SK-N-SH treated with all-trans-retinoic acid at 6 μM for 48 hours (cell line): ENCODE measurements at regions not wholly inside any gene's neighbourhood (a gene's known extent, or its start where the extent isn't known, plus 50 kb on each side); places are given as distances from the start of the nearest gene placed in this dataset.

ENCODE experiments used
- ARNTL ChIP-seq: fragments of 450-650 bp; formaldehyde crosslinking; IDR thresholded peaks from 2 replicates; pipeline ENCODE4 v1.5.0; 2020; ENCODE audit warnings: low read depth, mild to moderate bottlenecking, moderate library complexity, borderline replicate concordance
- CSDC2 ChIP-seq: fragments of 250-450 bp; sonication (Bioruptor Pico); IDR thresholded peaks from 2 replicates; pipeline ENCODE4 v1.5.0; 2020; ENCODE audit warnings: mild to moderate bottlenecking, moderate library complexity
- GLIS3 ChIP-seq: fragments of 250-450 bp; sonication (Bioruptor Pico); IDR thresholded peaks from 2 replicates; pipeline ENCODE4 v1.5.0; 2020; ENCODE audit warnings: mild to moderate bottlenecking, moderate library complexity
- OSR1 ChIP-seq: fragments of 250-450 bp; sonication (Bioruptor Pico); IDR thresholded peaks from 2 replicates; pipeline ENCODE4 v1.8.0; 2022; ENCODE audit warnings: moderate library complexity, mild to moderate bottlenecking, inconsistent platforms
- POU6F1 ChIP-seq: fragments of 250-450 bp; sonication (Bioruptor Pico); IDR thresholded peaks from 2 replicates; pipeline ENCODE4 v1.8.0; 2021; ENCODE audit warnings: low read depth, mild to moderate bottlenecking, moderate library complexity, borderline replicate concordance
- RARB ChIP-seq: fragments of 250-450 bp; sonication (Bioruptor Pico); IDR thresholded peaks from 2 replicates; pipeline ENCODE4 v1.8.0; 2021; ENCODE audit warnings: mild to moderate bottlenecking, moderate library complexity
- TOX ChIP-seq: fragments of 250-450 bp; sonication (Bioruptor Pico); IDR thresholded peaks from 2 replicates; pipeline ENCODE4 v1.8.0; 2021; ENCODE audit warnings: mild to moderate bottlenecking, moderate library complexity, borderline replicate concordance
- ZFP3 ChIP-seq: fragments of 250-450 bp; sonication (Bioruptor Pico); IDR thresholded peaks from 2 replicates; pipeline ENCODE4 v1.5.0; 2020; ENCODE audit warnings: mild to moderate bottlenecking, moderate library complexity
- ZFP30 ChIP-seq: fragments of 450-650 bp; formaldehyde crosslinking; IDR thresholded peaks from 2 replicates; pipeline ENCODE4 v1.5.0; 2022; ENCODE audit warnings: mild to moderate bottlenecking, moderate library complexity
- ZNF565 ChIP-seq: fragments of 450-650 bp; formaldehyde crosslinking; conservative IDR thresholded peaks from 2 replicates; pipeline ENCODE4 v1.5.0; 2020; ENCODE audit warnings: low read depth, mild to moderate bottlenecking, moderate library complexity
- ZNF70 ChIP-seq: fragments of 450-650 bp; formaldehyde crosslinking; IDR thresholded peaks from 2 replicates; pipeline ENCODE4 v1.5.0; 2020; ENCODE audit warnings: mild to moderate bottlenecking, moderate library complexity

GRCh38 chr17:77466596-77467223 lies 325.9 kb downstream of the SEC14L1 start:
- no peak for TF ChIP-seq ARNTL (CRISPR knock-in tag)
- TF ChIP-seq RARB (CRISPR knock-in tag), result no peak
- TF ChIP-seq ZNF565 (CRISPR knock-in tag), result no peak
- TF ChIP-seq GLIS3 (CRISPR knock-in tag), result no peak
- TF ChIP-seq POU6F1 (CRISPR knock-in tag), result no peak
- no peak for TF ChIP-seq ZFP3
- no peak for TF ChIP-seq TOX (CRISPR knock-in tag)
- TF ChIP-seq ZNF70 (CRISPR knock-in tag), result no peak
- TF ChIP-seq OSR1 (CRISPR knock-in tag), result no peak
- TF ChIP-seq ZFP30 (CRISPR knock-in tag), result no peak
- TF ChIP-seq CSDC2 (CRISPR knock-in tag), result no peak
